Neural cell (in vitro differentiated cells): ENCODE measurements at regions not wholly inside any gene's neighbourhood (a gene's known extent, or its start where the extent isn't known, plus 50 kb on each side); places are given as distances from the start of the nearest gene placed in this dataset.

Source experiments
- H2AFZ ChIP-seq: fragments of 200-600, 300-800 bp; sonication (generic), shearing (Covaris generic); 2 replicates; pipeline ENCODE4 v1.6.0; 2014; ENCODE audit warnings: low read depth, mild to moderate bottlenecking, antibody characterized with exemption, low read length, moderate library complexity
- H3F3A ChIP-seq: fragments of 200-600 bp; shearing (Covaris generic); 2 replicates; pipeline ENCODE4 v1.6.1; 2016; ENCODE audit warnings: mild to moderate bottlenecking, moderate library complexity, mixed read lengths, antibody characterized with exemption, low read length; ENCODE audit not compliant: insufficient read depth, poor library complexity, severe bottlenecking
- H3K27ac ChIP-seq: fragments of 200-600, 300-800 bp; sonication (generic), shearing (Covaris generic); 2 replicates; pipeline ENCODE4 v1.5.1; 2014; ENCODE audit warnings: mild to moderate bottlenecking, low read length, moderate library complexity
- H3K27me3 ChIP-seq: fragments of 300-800, 200-600 bp; sonication (generic), shearing (Covaris generic); 2 replicates; pipeline ENCODE4 v1.6.0; 2014; ENCODE audit warnings: mild to moderate bottlenecking, low read depth, low read length, moderate library complexity; ENCODE audit not compliant: insufficient read depth
- H3K36me3 ChIP-seq: fragments of 300-800, 200-600 bp; sonication (generic), shearing (Covaris generic); 2 replicates; pipeline ENCODE4 v1.5.1; 2014; ENCODE audit warnings: mild to moderate bottlenecking, antibody characterized with exemption, low read length, moderate library complexity; ENCODE audit not compliant: insufficient read depth
- H3K4me2 ChIP-seq: fragments of 300-800, 200-600 bp; sonication (generic), shearing (Covaris generic); 2 replicates; pipeline ENCODE4 v1.6.0; 2014; ENCODE audit warnings: mild to moderate bottlenecking, low read length
- H3K4me3 ChIP-seq: fragments of 300-800, 200-600 bp; sonication (generic), shearing (Covaris generic); 2 replicates; pipeline ENCODE4 v1.5.1; 2014; ENCODE audit warnings: mild to moderate bottlenecking, low read length, moderate library complexity
- H3K79me2 ChIP-seq: fragments of 200-600 bp; shearing (Covaris generic); replicated peaks from 2 replicates; pipeline ENCODE4 v1.6.0; 2014; ENCODE audit warnings: mild to moderate bottlenecking, low read length, moderate library complexity; ENCODE audit not compliant: insufficient read depth
- H3K9ac ChIP-seq: fragments of 300-800, 200-600 bp; sonication (generic), shearing (Covaris generic); 2 replicates; pipeline ENCODE4 v1.6.1; 2016; ENCODE audit warnings: mild to moderate bottlenecking, low read length, mixed read lengths
- H3K9me2 ChIP-seq: fragments of 200-600 bp; shearing (Covaris generic); 2 replicates; pipeline ENCODE4 v1.6.1; 2016; ENCODE audit warnings: mild to moderate bottlenecking, low read length, mixed read lengths; ENCODE audit not compliant: insufficient read depth
- H3K9me3 ChIP-seq: fragments of 200-600, 300-800 bp; sonication (generic), shearing (Covaris generic); 2 replicates; pipeline ENCODE4 v1.6.1; 2016; ENCODE audit warnings: mild to moderate bottlenecking, mixed run types, low read length, moderate library complexity, mixed read lengths
- H4K20me1 ChIP-seq: fragments of 200-600 bp; shearing (Covaris generic); 2 replicates; pipeline ENCODE4 v1.6.1; 2016; ENCODE audit warnings: mild to moderate bottlenecking, mixed run types; ENCODE audit not compliant: insufficient read depth
- EP300 ChIP-seq: fragments of 450-650 bp; conservative IDR thresholded peaks from 2 replicates; pipeline ENCODE4 v1.6.1; 2014; ENCODE audit warnings: antibody characterized with exemption, mild to moderate bottlenecking, moderate library complexity; ENCODE audit not compliant: poor library complexity, severe bottlenecking
- EZH2 ChIP-seq: fragments of 200-600, 300-800 bp; shearing (Covaris generic), sonication (generic); IDR thresholded peaks from 2 replicates; pipeline ENCODE4 v1.6.1; 2014; ENCODE audit warnings: antibody characterized with exemption, low read length, borderline replicate concordance, mild to moderate bottlenecking; ENCODE audit not compliant: insufficient read depth, poor library complexity, severe bottlenecking
- MXI1 ChIP-seq: fragments of 450-650 bp; conservative IDR thresholded peaks from 2 replicates; pipeline ENCODE4 v1.6.1; 2014; ENCODE audit warnings: antibody characterized with exemption, mild to moderate bottlenecking; ENCODE audit not compliant: poor library complexity, severe bottlenecking
- POLR2AphosphoS5 ChIP-seq: IDR thresholded peaks from 2 replicates; pipeline ENCODE4 v1.6.1; 2012
- RAD21 ChIP-seq: fragments of 450-650 bp; conservative IDR thresholded peaks from 2 replicates; pipeline ENCODE4 v1.6.1; 2014; ENCODE audit warnings: antibody characterized with exemption, mild to moderate bottlenecking, moderate library complexity
- SMC3 ChIP-seq: fragments of 450-650 bp; conservative IDR thresholded peaks from 2 replicates; pipeline ENCODE4 v1.6.1; 2014; ENCODE audit warnings: antibody characterized with exemption, mild to moderate bottlenecking, moderate library complexity; ENCODE audit not compliant: poor library complexity
- TAF1 ChIP-seq: IDR thresholded peaks from 2 replicates; pipeline ENCODE4 v1.6.1; 2012; ENCODE audit warnings: low read depth
- TF ChIP-seq, protein P1 (sequence below): IDR thresholded peaks from 2 replicates; pipeline ENCODE4 v1.6.1; 2012; ENCODE audit warnings: borderline replicate concordance
- TF ChIP-seq, protein P2 (sequence below): fragments of 450-650 bp; IDR thresholded peaks from 2 replicates; pipeline ENCODE4 v1.5.1; 2014; ENCODE audit warnings: antibody characterized with exemption, mild to moderate bottlenecking, moderate library complexity; ENCODE audit not compliant: poor library complexity, severe bottlenecking

DNA sequence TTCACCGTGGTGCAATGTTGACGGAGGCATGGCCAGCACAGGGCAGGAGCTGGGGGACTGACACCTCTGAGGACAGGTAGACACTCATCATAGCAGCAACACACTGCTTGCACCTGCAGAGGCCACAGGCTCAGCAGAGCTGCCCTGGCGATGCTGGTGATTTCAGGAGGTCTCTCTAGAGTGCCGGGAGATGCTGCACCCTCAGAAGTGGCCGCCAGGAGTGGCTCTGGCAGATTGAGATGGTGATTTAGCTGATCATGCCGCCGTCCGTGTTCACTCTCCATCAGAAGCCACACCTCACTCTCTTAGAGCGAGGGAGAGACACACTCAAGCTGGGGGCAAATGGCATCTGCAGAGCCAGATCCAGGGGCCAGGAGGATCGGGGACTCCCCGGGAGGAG lies 244.6 kb upstream of the SGCG start:
- TF ChIP-seq, protein P1, sequence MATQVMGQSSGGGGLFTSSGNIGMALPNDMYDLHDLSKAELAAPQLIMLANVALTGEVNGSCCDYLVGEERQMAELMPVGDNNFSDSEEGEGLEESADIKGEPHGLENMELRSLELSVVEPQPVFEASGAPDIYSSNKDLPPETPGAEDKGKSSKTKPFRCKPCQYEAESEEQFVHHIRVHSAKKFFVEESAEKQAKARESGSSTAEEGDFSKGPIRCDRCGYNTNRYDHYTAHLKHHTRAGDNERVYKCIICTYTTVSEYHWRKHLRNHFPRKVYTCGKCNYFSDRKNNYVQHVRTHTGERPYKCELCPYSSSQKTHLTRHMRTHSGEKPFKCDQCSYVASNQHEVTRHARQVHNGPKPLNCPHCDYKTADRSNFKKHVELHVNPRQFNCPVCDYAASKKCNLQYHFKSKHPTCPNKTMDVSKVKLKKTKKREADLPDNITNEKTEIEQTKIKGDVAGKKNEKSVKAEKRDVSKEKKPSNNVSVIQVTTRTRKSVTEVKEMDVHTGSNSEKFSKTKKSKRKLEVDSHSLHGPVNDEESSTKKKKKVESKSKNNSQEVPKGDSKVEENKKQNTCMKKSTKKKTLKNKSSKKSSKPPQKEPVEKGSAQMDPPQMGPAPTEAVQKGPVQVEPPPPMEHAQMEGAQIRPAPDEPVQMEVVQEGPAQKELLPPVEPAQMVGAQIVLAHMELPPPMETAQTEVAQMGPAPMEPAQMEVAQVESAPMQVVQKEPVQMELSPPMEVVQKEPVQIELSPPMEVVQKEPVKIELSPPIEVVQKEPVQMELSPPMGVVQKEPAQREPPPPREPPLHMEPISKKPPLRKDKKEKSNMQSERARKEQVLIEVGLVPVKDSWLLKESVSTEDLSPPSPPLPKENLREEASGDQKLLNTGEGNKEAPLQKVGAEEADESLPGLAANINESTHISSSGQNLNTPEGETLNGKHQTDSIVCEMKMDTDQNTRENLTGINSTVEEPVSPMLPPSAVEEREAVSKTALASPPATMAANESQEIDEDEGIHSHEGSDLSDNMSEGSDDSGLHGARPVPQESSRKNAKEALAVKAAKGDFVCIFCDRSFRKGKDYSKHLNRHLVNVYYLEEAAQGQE: no peak
- no peak for TF ChIP-seq TAF1
- TF ChIP-seq SMC3: no peak
- no peak for TF ChIP-seq EP300
- TF ChIP-seq MXI1: no peak
- no peak for TF ChIP-seq POLR2AphosphoS5
- TF ChIP-seq RAD21: no peak
- TF ChIP-seq, protein P2, sequence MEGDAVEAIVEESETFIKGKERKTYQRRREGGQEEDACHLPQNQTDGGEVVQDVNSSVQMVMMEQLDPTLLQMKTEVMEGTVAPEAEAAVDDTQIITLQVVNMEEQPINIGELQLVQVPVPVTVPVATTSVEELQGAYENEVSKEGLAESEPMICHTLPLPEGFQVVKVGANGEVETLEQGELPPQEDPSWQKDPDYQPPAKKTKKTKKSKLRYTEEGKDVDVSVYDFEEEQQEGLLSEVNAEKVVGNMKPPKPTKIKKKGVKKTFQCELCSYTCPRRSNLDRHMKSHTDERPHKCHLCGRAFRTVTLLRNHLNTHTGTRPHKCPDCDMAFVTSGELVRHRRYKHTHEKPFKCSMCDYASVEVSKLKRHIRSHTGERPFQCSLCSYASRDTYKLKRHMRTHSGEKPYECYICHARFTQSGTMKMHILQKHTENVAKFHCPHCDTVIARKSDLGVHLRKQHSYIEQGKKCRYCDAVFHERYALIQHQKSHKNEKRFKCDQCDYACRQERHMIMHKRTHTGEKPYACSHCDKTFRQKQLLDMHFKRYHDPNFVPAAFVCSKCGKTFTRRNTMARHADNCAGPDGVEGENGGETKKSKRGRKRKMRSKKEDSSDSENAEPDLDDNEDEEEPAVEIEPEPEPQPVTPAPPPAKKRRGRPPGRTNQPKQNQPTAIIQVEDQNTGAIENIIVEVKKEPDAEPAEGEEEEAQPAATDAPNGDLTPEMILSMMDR: no peak
- TF ChIP-seq EZH2: no peak
- Histone ChIP-seq H3K4me3 (no peak overlapping the region), H3F3A (no peaks in the 10 kb centered on the region), H3K79me2 (no peaks in the 10 kb centered on the region), H3K27me3 (no peaks in the 10 kb centered on the region), H3K9ac (no peak overlapping the region), H4K20me1 (no peaks in the 10 kb centered on the region), H3K27ac (no peak overlapping the region), H3K36me3 (no peaks in the 10 kb centered on the region), H2AFZ (no peak overlapping the region), H3K9me2 (no peaks in the 10 kb centered on the region), H3K4me2 (no peak overlapping the region), H3K9me3 (no peaks in the 10 kb centered on the region)

DNA sequence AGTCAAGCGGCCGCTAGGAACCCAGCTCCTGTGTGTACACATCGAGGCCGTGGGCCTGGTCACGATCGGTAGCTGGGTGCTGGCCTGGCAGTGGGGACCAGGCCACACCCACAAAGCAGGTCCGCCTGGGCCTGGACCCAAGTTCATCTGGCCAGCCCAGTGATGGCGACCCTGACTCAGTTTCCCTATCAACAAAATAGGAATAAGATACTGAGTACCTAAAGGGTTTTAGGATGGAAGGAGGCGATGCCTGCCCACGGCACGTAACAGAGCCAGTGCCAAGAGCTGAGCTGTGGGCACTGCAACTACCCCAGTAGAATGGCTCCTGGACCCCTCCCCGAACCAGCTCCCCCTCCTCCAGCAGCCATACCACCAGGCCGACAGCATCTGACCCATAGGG lies 243.5 kb upstream of the SGCG start:
- no peak overlapping the region for H3K9ac ChIP-seq
- no peaks in the 10 kb centered on the region for H4K20me1 ChIP-seq
- H3K9me2 ChIP-seq: no peaks in the 10 kb centered on the region
- no peaks in the 10 kb centered on the region for H3K36me3 ChIP-seq
- H3K9me3 ChIP-seq: no peaks in the 10 kb centered on the region
- H3K27ac ChIP-seq: no peak overlapping the region
- no peaks in the 10 kb centered on the region for H3F3A ChIP-seq
- TF ChIP-seq RAD21 (no peak), POLR2AphosphoS5 (no peak), MXI1 (no peak), TAF1 (no peak)
- TF ChIP-seq, protein P1: no peak
- TF ChIP-seq, protein P2: no peak
- H3K79me2 ChIP-seq: no peaks in the 10 kb centered on the region
- H3K4me3 ChIP-seq: no peak overlapping the region
- H2AFZ ChIP-seq: no peak overlapping the region
- H3K4me2 ChIP-seq: no peak overlapping the region
- H3K27me3 ChIP-seq: no peaks in the 10 kb centered on the region
